Stimulated activated CD4-positive, alpha-beta T cell treated with anti-CD3 and anti-CD28 coated beads, Interleukin-4, amount 100 ng/mL, for 1 hour (primary cell): ENCODE measurements at regions not wholly inside any gene's neighbourhood (a gene's known extent, or its start where the extent isn't known, plus 50 kb on each side); places are given as distances from the start of the nearest gene placed in this dataset.
"Not testable (repeated sequence)": the region's sequence is repeated elsewhere in the genome, so short reads cannot be mapped to it uniquely, and the experiment has no call there.

ENCODE experiments used
- DNase-seq: peaks from one replicate; pipeline ENCODE4 v3.0.0-alpha.2; 2020

DNA sequence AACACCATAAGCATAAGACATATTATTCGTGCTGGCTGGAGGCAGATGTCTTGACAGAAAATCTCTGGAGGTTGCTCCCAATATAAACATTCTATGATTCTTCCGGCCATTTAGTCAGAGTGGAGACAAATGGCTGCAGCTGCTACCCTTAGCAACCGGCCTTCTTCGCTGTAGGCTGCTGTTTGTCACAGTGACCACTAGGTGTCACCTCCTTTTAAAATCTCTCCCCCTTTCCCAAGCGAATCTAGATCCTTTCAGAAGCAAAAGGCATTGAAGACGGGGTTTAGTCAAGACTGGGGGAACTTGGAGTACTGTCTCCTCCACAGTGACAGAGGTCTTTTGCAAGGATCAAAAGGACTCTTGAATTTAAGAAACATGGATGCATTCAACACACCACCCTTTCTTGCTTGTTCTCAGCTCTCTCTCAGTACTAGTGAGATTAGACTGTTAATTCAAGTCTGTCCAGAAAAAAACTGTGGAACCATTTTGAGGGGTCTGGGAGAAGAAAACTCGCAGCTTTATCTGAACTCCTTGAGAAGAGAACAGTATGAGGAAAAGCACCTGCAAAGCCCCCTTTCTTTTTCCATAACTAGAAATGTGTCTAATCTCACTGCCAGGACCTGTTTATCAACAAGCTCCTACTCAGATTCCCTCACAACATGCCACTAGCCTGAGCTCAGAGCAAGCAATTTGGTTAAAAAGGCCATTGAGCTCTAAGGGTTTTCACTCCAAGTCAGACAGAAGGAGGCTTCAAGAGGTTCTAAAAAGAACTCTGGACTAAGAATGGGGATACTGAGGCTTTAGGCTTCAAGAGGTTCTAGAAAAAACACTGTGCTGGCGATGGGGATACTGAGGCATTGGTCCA is 408.3 kb upstream of the PLXNA2 start:
- DNase-seq: peak; percentile 4

DNA sequence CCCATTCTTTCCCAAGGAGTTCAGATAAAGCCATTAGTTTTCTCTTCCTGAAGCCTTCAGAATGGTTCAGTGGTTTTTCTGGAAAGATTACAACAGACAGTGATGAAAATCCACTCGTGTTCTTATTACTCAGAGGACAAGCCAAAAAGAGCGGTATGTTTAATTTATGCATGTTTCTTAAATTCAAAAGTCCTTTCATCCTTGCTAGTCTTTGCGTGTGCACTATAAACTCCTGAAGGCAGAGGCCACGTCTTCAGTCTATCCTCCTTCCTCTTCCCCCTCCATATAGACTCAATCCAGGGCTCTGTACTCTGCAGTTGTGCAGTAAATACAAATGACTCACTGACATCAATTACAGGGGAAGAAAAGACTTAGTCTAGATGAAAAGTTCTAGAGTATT is 409.2 kb upstream of the PLXNA2 start:
- no peak for DNase-seq

DNA sequence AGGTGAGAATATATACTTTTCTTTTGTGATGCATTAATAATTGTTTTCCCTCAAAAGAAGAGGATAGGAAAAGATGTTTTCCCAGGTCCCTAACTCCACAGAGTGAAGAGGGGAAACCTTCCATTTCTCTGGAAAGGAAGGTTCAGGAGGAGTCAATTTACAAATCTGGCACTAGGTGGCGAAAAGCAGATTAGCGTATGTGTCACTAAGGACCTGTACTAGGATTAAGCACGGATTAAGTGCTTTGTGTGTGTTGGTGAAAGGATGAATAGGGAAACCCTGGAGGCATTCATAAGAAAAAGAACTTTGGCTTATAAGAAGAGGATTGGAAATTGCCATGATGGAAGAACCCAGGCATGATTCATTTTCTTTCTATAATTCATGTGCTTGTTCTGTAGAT is 410.1 kb upstream of the PLXNA2 start:
- no peak for DNase-seq

DNA sequence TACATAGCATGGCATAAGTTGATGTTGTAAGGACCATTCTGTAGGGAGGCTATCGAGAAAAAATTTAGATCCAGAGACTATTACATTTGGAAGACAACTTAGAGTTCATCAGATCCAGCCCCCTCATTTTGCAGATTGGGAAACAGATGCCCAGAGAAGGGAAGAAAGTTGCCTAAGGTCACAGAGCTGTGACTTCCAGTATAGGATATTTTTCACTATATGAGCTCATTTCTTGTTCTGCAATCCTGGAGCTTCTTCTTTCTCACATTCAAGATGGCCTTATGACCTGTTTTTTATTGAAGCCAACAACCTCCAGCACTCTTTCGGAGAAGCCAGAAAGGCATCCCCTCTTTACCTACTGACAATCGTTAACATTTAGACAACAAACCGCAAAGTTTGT is 421.8 kb upstream of the PLXNA2 start:
- DNase-seq: no peak

DNA sequence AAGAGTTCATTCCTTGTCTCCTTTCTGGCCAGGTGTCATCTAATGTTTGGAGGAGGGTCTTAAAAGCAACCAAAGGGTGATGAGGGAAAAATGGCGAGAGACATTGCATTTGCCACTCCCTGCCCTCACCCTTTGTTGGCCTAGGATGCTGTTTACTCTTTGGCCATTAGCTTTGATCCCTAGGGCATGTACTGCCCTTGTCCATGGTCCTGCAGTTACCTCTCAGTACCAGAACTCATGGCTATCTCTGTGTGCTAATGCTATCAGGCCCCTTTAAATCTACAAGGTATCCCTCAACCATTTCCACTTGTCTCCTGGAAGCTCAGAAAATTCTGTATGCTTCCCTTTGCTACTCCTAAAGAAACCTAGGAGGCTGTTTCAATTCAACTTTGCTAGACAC is 424.8 kb upstream of the PLXNA2 start:
- no peak for DNase-seq

DNA sequence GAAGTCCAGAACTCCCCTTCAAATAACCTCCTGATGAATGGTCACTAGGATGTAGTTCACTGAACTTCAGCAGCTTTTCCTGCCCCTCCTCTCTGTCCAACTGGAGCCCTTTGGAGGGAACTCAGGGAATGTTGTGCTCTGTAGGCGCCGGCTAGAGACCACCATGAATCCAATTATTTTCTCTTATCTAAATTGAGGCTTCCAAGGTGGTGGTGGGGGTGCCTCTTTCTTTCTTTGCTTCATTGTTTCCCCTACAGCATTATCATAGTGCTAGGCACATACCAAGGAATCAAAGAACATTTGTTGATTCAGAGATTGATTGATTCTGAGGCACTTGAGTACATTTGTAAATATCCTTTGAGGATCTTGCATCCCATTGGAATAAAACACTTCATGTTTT is 426.6 kb upstream of the PLXNA2 start:
- no peak for DNase-seq

DNA sequence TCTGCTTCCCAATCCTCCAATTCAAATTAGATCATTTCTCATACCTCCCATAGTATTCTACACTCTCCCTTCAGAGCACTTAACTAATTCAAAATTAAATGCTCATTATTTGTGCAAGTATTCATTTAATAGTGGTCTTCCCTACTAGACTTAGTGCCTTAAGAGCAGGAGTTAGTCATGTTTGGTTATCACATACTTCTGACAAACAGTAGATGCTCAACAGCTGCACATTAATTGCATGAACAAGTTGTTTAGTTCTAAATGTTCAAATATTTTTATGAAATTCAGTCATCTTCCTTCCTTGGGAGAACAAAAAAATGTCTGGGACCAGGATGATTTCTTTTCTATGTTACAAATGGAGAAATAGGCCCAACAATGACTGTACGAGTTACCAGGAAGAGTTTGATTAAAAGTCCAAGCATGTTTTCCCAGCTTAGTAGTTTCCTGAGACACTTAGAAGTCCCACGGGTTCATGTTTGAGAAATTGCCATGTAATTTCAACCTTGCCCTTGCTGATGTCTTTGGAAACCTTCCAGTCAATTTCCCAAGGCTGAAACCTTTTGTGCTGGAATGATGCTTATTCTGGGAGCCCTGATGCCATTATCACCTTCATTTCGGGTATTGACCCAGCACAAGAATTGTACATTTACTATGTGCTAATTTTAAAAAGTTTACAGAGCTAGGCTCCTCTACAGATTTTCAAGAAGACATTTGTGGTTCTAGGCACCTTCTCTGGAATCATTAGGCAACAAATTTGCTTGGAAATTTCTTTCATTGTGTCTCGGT is 437.9 kb upstream of the PLXNA2 start:
- DNase-seq: no peak

DNA sequence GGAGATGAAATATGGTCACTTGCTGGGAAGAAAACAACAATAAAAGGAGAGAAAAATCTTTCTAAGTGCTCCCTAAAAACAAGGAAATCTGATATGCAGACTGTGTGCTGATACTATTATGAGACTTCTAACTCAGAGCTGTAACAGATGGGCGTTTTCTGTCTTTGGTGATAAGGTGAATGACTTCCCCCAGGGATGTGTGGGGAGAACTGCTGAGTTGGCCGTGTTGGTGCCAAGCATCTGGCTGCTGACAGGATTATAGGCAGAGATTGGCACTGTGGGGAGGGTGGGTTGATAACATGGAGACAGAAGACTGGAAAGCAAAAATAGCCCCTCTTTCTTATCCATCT is 438.5 kb upstream of the PLXNA2 start:
- DNase-seq: no peak

DNA sequence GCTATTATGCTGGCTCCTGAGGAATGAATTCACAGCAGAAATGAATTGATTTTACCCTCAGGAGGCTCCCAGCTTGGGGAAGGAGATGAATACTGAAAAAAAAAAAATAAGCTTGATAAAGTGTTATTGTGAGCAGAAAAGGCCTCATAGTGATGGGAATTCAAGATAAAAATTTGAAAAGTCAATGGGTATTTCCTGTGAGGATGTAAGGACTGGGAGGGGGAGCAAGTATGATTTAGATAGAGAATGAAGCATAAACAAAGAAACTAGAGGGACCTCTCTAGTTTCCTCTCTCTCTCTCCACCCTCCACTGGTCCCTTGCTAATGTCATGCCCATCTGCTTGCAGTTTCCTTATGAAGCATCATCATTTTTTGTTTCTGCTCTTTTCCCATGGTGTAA is 439.0 kb upstream of the PLXNA2 start:
- no peak for DNase-seq

DNA sequence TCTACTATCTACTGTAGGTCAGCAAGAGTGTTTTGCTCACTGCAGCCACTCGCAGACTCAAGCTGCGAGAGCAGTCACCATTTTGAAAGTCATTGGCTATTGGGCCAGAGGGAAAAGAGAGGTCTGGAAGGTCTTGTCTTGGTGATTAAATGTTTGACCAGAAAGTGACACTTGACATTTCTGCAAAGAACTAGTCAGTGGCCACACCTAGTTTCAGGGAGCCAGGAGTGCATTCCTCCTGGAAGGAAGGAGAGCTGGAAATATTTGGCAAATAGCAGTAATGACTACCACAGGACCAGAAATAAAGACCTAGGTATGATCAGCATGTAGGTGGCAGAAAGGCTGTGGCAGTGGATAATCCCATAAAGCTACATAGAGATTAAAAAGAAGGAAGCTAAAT is 440.0 kb upstream of the PLXNA2 start:
- no peak for DNase-seq

DNA sequence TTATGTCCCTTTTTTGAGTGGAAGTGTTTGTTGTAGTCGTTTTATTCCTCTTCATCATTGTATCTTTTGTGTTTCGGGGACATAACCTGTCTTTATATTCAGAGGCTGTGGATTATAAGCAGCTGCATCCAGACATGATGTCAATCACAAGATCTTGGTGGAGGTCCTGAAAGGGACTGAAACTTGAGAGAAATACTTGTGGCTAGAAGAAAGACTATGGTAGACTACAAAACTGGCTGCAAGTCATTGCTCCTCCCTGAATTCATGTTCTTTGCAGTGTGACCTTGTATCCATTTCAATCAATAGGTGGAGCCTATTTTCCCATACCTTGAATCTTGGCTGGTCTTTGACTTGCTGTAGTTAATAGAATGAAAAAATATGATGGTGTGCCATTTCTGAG is 442.4 kb upstream of the PLXNA2 start:
- no peak for DNase-seq

DNA sequence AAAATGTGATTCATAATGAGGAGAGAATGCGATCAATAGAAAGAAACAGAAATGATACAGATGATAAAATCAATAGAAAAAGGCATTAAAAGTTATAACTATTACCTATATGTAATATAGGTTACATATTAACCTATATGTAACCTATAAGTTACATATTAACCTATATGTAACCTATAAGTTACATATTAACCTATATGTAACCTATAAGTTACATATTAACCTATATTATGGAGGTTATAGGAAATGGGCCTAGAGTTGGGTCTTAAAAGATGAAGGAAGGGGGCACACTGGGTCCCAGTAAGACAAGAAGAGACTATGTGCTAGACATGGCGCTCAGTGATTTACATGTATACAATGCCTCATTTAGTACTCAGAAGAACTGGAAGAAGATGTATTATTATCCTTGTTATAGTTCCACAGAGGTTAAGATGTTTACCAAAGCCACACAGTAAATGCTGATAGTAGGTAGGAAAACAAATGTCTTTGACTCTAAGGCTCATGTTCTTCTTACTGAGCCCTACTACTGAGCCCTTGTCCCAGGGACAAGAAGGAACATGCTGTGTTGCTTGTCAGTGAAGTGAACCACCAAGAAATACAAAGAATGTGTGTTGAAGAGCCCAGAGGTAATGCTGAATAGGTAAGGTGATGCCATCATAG is 444.6 kb upstream of the PLXNA2 start:
- no peak for DNase-seq

DNA sequence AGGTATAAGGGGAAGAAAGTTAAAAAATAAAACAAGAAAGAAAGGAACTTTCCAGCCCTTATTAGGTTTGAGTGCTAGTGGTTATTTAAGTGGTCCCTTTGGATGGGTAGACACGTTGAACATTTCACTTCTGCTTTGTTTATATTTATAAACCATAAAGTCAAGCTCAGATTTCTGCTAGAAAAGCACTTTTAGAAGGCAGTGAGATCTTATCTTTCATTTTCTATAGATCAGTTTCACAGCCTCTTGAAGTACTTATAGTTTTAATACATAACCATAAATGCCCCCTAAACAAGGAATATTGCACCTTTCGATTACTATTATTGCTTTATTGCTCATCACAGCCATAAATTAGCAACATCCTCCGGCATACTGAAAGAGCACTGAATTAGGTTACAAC is 446.8 kb upstream of the PLXNA2 start:
- no peak for DNase-seq

DNA sequence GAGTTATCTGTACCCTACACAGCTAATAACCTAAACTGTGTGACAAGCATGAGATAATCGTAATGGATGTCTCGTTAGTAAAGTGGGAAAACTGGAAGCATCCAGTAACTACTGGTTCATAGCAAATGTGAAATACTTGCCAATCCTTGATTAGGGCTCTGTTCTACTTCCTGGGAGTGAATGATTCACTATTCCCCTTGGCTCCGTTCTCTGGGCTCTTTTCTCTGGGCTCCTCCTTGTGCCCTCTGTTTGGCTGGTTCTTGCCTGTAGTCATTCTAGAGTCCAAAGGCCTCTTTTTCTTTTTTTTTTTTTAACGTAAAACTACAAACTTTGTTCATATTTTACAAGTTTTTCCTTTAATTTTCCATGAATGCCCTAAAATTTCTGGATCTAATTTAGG is 465.8 kb upstream of the PLXNA2 start:
- DNase-seq: no peak

DNA sequence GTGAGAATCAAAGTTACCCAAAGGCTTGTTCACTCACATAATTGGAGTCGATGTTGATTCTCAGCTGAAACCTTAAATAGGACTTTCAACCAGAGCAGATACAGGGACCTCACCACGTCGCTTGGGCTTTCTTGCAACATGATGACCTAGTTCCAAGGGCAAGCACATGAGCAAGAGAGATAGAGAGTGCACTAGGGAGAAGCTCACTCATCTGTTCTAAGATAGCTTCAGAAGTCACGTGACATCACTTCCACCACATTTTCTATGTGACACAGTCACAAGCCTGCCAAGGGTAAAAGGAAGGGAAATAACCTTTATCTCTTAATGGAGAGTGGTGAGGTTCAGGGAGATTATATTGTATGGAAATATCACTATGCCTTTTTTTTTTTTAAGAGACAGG is 470.1 kb upstream of the PLXNA2 start:
- DNase-seq: no peak

DNA sequence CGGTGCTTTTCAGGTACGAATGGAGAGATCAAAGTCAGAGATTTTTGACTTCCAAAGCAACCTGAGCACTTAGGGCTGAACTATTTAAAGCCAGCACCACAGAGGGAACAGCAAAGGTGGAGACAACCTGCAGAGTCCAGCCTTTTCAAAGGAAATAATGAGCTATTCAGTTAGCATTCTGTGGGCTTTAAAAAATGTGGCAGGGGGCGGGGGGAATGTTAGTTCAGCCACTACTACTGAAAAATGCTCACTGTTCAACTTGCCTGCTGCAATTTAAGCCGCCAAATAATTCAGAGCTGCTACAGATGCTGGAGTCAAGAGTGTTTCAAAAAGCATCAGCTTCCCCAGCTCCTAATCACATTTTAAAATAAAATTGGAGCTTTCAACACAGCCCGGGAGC is 473.3 kb upstream of the PLXNA2 start:
- DNase-seq: no peak

DNA sequence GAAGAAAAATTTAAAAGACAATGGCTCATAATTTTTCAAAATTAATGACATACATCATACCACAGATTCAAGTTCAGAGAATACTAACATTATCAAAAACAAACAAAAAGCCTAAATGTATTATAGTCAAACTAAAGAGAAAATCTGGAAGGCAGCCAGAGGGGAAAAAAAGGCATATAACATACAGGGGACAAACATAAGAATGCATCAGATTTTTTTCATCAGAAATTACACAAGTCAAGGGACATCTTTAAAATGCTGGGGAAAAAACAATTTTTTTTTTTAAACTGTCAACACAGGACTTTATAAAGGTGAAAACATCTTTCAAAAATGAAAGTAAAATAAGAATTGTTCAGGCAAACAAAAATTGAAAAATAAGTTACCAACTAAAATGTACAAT is 478.4 kb upstream of the PLXNA2 start:
- no peak for DNase-seq

DNA sequence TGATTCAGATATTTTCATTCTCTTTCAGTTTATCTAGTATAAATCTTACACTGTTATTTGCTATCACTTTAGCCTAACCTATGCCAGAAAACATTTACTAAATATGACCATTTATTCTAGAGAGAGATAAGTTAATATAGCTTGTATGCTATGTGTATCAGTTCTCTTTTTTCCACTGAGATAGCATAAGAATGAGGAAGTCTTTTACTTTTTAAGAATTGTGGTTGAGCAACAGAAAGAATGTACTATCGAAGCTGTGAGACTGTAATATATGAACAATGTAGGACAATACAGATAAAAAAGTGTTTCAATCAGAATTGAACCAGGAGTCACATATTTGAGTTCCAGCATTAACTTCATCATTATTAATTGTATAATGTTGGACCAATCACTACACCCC is 479.9 kb upstream of the PLXNA2 start:
- DNase-seq: no peak

DNA sequence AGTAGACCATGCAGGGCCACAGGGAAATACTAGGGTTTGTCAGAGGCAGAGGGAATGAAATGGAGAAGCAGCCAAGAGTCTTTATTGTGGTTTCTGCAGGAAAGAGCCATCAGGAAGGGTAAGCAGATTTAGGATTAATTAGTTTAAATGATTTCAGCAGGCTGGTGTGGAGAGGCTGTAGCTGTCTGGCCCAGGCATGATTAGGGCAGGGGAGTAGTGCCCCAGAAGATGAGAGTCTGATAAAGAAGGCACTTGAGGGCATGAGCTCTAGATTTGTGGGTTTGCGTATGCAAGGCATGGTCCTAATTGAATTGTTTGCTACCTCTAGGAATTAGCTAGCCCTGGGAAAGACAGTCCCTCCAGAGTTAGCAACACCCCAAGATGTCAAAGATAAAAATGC is 484.6 kb upstream of the PLXNA2 start:
- DNase-seq: no peak

DNA sequence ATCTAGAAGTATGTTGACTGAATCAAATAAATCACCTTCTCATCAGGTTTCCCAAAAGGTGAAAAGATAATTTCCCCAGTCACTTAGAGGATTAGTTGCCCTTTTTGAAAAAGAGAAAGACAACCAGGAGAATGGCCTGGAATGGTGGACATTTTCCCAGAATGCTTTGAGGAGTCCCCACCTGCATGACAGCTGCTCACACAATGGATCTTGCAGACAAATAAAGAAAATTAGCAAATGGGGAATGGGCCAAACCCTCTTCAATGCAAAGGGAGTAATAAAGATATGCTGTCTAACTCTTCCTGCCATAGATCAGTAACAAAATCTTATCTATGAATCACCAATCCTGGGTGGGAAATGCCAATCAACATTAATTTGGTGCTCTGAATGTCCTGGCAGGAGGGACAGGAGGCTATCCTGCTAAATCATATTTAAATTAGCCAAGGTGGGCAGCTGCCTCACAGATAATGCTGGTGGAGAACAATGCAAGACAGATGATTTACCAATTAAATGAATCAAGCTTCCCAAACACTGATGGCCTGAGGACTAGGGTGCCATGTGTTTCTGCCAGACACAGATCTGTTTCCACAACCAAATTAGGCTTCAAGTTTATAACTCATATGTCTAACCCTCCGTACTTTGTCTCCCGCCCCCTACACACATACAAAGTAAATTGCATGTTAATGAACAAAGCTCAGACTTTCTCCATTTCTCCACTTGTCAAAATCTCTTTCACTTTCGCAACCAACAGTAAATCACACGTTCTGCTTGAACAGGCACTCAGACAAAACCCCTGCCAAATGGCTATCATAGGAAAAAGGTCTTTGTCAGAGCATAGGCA is 488.0 kb upstream of the PLXNA2 start:
- DNase-seq: no peak

DNA sequence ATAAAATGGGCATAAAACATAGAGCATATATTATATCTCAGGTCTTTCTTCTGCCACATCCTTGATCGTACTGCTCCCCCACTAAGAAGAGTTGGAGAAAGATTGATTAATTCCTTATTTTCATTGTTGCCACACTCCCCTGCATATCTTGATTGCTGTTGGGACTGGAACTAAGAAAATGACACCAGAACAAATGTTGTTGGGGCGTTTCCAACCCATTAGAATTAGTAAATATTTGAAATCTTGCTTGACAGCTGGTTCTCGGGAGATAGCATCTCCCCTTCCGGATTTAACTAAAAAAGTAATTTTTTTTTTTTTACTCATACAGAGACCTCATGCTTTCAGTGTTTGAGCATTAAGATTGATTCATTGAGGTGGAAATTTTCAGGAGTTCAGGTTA is 493.0 kb upstream of the PLXNA2 start:
- no peak for DNase-seq

DNA sequence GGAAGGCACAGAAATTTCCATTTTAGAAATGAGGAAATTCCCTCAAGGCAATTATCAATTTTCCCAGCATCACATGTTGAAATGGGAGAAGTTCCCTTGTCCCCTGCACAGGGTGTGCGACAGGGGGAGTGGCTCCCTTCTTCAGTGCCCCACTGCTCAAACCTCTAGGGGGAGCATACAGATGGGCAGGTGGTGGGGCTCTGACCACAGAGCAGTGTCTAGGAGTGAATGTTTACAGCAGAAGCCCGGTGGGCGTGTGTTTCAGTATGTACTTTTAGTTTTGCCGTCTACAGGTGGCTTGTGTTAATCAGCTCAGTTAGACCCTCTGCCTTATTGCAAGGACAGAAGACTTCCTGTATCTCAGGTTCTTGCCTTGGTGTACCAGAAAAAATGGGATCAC is 493.7 kb upstream of the PLXNA2 start:
- DNase-seq: no peak

DNA sequence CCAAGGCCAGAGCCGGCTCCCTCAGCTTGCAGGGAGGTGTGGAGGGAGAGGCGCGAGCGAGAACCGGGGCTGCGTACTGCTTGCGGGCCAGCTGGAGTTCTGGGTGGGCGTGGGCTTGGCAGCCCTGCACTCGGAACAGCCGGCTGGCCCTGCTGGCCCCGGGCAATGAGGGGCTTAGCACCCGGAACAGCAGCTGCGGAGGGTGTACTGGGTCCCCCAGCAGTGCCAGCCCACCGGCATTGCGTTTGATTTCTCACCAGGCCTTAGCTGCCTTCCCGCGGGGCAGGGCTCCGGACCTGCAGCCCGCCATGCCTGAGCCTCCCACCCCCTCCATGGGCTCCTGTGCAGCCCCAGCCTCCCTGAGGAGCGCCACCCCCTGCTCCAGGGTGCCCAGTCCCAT is 495.5 kb upstream of the PLXNA2 start:
- not testable (repeated sequence) for DNase-seq
